GM23338 (cell line): ENCODE measurements at regions not wholly inside any gene's neighbourhood (a gene's known extent, or its start where the extent isn't known, plus 50 kb on each side); places are given as distances from the start of the nearest gene placed in this dataset.

ENCODE experiments used
- ATAC-seq: fragments of 200-7000 bp; cut with Tn5 transposase; 3 replicates; pipeline ENCODE4 v1.9.1; 2020
- DNase-seq: peaks from one replicate; pipeline ENCODE4 v3.0.0-alpha.2; 2015; ENCODE audit warnings: low spot score
- H2AFZ ChIP-seq: fragments of 200-600 bp; sonication (generic); 2 replicates; pipeline ENCODE4 v1.8.0; 2016; ENCODE audit warnings: antibody characterized with exemption, mild to moderate bottlenecking, moderate library complexity
- H3F3A ChIP-seq: fragments of 200-600 bp; sonication (generic); replicated peaks from 2 replicates; pipeline ENCODE4 v1.8.0; 2017; ENCODE audit warnings: antibody characterized with exemption, mixed run types, low read depth
- H3K27ac ChIP-seq: fragments of 200-600 bp; sonication (generic); 2 replicates; pipeline ENCODE4 v1.6.1; 2016; ENCODE audit warnings: low read depth
- H3K27me3 ChIP-seq: fragments of 200-600 bp; sonication (generic); 2 replicates; pipeline ENCODE4 v1.8.0; 2016; ENCODE audit warnings: mild to moderate bottlenecking, mixed run types, moderate library complexity; ENCODE audit not compliant: insufficient read depth
- H3K36me3 ChIP-seq: fragments of 200-600 bp; sonication (generic); 2 replicates; pipeline ENCODE4 v1.8.0; 2016; ENCODE audit warnings: mild to moderate bottlenecking; ENCODE audit not compliant: insufficient read depth
- H3K4me1 ChIP-seq: fragments of 200-600 bp; sonication (generic); 2 replicates; pipeline ENCODE4 v1.8.0; 2016; ENCODE audit warnings: mild to moderate bottlenecking, moderate library complexity; ENCODE audit not compliant: insufficient read depth
- H3K4me2 ChIP-seq: fragments of 200-600 bp; sonication (generic); 2 replicates; pipeline ENCODE4 v1.7.1; 2017; ENCODE audit warnings: mixed run types
- H3K4me3 ChIP-seq: fragments of 200-600 bp; sonication (generic); 2 replicates; pipeline ENCODE4 v1.6.1; 2016; ENCODE audit warnings: mixed run types
- H3K79me2 ChIP-seq: fragments of 200-600 bp; sonication (generic); replicated peaks from 2 replicates; pipeline ENCODE4 v1.8.0; 2017; ENCODE audit warnings: mild to moderate bottlenecking; ENCODE audit not compliant: insufficient read depth
- H3K9me2 ChIP-seq: fragments of 200-600 bp; sonication (generic); 2 replicates; pipeline ENCODE4 v1.8.0; 2017; ENCODE audit not compliant: insufficient read depth
- H4K20me1 ChIP-seq: fragments of 200-600 bp; sonication (generic); replicated peaks from 2 replicates; pipeline ENCODE4 v1.8.0; 2017; ENCODE audit warnings: mild to moderate bottlenecking; ENCODE audit not compliant: insufficient read depth
- H3K27ac Mint-ChIP-seq: 2 replicates; pipeline ENCODE4 v1.8.0; 2020; ENCODE audit warnings: inconsistent platforms, mild to moderate bottlenecking, moderate library complexity, mixed read lengths
- H3K27me3 Mint-ChIP-seq: 3 replicates; pipeline ENCODE4 v1.8.0; 2022; ENCODE audit warnings: low read depth, mild to moderate bottlenecking, moderate library complexity, mixed read lengths, inconsistent platforms; ENCODE audit not compliant: insufficient read depth, poor library complexity
- H3K36me3 Mint-ChIP-seq: 3 replicates; pipeline ENCODE4 v1.8.0; 2021; ENCODE audit warnings: low read depth, mild to moderate bottlenecking, inconsistent platforms, moderate library complexity, mixed read lengths
- H3K4me1 Mint-ChIP-seq: 3 replicates; pipeline ENCODE4 v1.8.0; 2020; ENCODE audit warnings: mild to moderate bottlenecking, inconsistent platforms, mixed read lengths
- H3K4me3 Mint-ChIP-seq: 3 replicates; pipeline ENCODE4 v1.8.0; 2021; ENCODE audit warnings: moderate library complexity, mild to moderate bottlenecking, inconsistent platforms, mixed read lengths
- H3K9me3 Mint-ChIP-seq: 3 replicates; pipeline ENCODE4 v1.8.0; 2020; ENCODE audit warnings: moderate library complexity, mild to moderate bottlenecking, inconsistent platforms, mixed read lengths
- CREB1 ChIP-seq: fragments of 250-450 bp; sonication (Bioruptor Pico); IDR thresholded peaks from 2 replicates; pipeline ENCODE4 v1.5.0; 2020; ENCODE audit warnings: low read depth, mild to moderate bottlenecking, moderate library complexity
- EZH2 ChIP-seq: fragments of 200-600 bp; sonication (generic); IDR thresholded peaks from one replicate; pipeline ENCODE4 v1.8.0; 2017; ENCODE audit warnings: antibody characterized with exemption, mild to moderate bottlenecking, low read depth; ENCODE audit not compliant: unreplicated experiment
- EZH2phosphoT487 ChIP-seq: fragments of 200-600 bp; sonication (generic); IDR thresholded peaks from one replicate; pipeline ENCODE4 v1.8.1; 2018; ENCODE audit warnings: antibody characterized with exemption; ENCODE audit not compliant: unreplicated experiment
- JUNB ChIP-seq: IDR thresholded peaks from one replicate; pipeline ENCODE4 v1.6.1; 2016; ENCODE audit warnings: antibody characterized with exemption; ENCODE audit not compliant: unreplicated experiment
- NANOG ChIP-seq: IDR thresholded peaks from 2 replicates; pipeline ENCODE4 v1.6.1; 2016; ENCODE audit warnings: antibody characterized with exemption, borderline replicate concordance
- POLR2AphosphoS5 ChIP-seq: IDR thresholded peaks from 2 replicates; pipeline ENCODE4 v1.6.1; 2016; ENCODE audit warnings: antibody characterized with exemption, low read depth
- STAT1 ChIP-seq: IDR thresholded peaks from one replicate; pipeline ENCODE4 v1.6.1; 2016; ENCODE audit warnings: antibody characterized with exemption; ENCODE audit not compliant: unreplicated experiment
- ZNF114 ChIP-seq: fragments of 250-450 bp; sonication (Bioruptor Pico); IDR thresholded peaks from 2 replicates; pipeline ENCODE4 v1.5.0; 2020; ENCODE audit warnings: mild to moderate bottlenecking, moderate library complexity
- ZNF331 ChIP-seq: fragments of 250-450 bp; sonication (Bioruptor Pico); IDR thresholded peaks from 2 replicates; pipeline ENCODE4 v1.5.0; 2020; ENCODE audit warnings: low read depth, mild to moderate bottlenecking, moderate library complexity
- TF ChIP-seq, protein P1 (sequence below): fragments of 250-450 bp; sonication (Bioruptor Pico); IDR thresholded peaks from 2 replicates; pipeline ENCODE4 v1.5.0; 2020; ENCODE audit warnings: mild to moderate bottlenecking, moderate library complexity
- TF ChIP-seq, protein P2 (sequence below): IDR thresholded peaks from one replicate; pipeline ENCODE4 v1.6.1; 2018; ENCODE audit warnings: antibody characterized with exemption; ENCODE audit not compliant: unreplicated experiment
- TF ChIP-seq, protein P3 (sequence below): IDR thresholded peaks from 2 replicates; pipeline ENCODE4 v1.6.1; 2016; ENCODE audit warnings: antibody characterized with exemption
- TF ChIP-seq, protein P4 (sequence below), 2 experiments: fragments of 200-600 bp in 1 of 2; sonication (generic) in 1 of 2; conservative IDR thresholded peaks; 2 replicates each; pipeline versions ENCODE4 v1.5.1 to v1.6.1; 2016 to 2017; ENCODE audit warnings: antibody characterized with exemption in 2 of 2, low read depth in 2 of 2, mild to moderate bottlenecking in 2 of 2, moderate library complexity in 1 of 2

DNA sequence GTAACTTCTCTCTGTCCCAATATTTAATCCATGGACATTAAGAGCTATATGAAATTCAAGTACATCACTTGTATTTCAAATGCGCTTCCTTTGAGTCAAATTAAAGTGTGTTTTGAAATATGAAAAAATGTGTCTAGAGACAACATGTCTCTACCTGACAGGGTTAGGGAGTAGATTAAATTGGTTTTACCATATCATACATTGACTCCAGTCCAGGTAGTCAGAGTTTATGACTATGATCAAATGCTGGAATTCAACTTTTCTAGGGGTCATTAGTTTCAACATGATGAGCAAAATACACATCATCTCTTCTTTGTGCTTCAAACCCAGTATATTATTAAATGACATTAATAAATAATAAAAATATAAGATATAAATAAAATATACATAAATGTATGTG is 259.2 kb downstream of the CDH10 start:
- Mint-ChIP-seq H3K4me1 (peaks cover 8% of the 10 kb centered on the region; the same call in 2 of the 3 replicates), H3K27ac (no peak overlapping the region), H3K9me3 (peaks cover 15% of the 10 kb centered on the region), H3K4me3 (no peak overlapping the region), H3K27me3 (peaks cover 5% of the 10 kb centered on the region), H3K36me3 (peaks cover 9% of the 10 kb centered on the region)
- TF ChIP-seq EZH2, result no peak
- TF ChIP-seq EZH2phosphoT487, result no peak
- TF ChIP-seq CREB1 (CRISPR knock-in tag), result no peak
- no peak for TF ChIP-seq ZNF331
- TF ChIP-seq STAT1, result no peak
- TF ChIP-seq, protein P1, sequence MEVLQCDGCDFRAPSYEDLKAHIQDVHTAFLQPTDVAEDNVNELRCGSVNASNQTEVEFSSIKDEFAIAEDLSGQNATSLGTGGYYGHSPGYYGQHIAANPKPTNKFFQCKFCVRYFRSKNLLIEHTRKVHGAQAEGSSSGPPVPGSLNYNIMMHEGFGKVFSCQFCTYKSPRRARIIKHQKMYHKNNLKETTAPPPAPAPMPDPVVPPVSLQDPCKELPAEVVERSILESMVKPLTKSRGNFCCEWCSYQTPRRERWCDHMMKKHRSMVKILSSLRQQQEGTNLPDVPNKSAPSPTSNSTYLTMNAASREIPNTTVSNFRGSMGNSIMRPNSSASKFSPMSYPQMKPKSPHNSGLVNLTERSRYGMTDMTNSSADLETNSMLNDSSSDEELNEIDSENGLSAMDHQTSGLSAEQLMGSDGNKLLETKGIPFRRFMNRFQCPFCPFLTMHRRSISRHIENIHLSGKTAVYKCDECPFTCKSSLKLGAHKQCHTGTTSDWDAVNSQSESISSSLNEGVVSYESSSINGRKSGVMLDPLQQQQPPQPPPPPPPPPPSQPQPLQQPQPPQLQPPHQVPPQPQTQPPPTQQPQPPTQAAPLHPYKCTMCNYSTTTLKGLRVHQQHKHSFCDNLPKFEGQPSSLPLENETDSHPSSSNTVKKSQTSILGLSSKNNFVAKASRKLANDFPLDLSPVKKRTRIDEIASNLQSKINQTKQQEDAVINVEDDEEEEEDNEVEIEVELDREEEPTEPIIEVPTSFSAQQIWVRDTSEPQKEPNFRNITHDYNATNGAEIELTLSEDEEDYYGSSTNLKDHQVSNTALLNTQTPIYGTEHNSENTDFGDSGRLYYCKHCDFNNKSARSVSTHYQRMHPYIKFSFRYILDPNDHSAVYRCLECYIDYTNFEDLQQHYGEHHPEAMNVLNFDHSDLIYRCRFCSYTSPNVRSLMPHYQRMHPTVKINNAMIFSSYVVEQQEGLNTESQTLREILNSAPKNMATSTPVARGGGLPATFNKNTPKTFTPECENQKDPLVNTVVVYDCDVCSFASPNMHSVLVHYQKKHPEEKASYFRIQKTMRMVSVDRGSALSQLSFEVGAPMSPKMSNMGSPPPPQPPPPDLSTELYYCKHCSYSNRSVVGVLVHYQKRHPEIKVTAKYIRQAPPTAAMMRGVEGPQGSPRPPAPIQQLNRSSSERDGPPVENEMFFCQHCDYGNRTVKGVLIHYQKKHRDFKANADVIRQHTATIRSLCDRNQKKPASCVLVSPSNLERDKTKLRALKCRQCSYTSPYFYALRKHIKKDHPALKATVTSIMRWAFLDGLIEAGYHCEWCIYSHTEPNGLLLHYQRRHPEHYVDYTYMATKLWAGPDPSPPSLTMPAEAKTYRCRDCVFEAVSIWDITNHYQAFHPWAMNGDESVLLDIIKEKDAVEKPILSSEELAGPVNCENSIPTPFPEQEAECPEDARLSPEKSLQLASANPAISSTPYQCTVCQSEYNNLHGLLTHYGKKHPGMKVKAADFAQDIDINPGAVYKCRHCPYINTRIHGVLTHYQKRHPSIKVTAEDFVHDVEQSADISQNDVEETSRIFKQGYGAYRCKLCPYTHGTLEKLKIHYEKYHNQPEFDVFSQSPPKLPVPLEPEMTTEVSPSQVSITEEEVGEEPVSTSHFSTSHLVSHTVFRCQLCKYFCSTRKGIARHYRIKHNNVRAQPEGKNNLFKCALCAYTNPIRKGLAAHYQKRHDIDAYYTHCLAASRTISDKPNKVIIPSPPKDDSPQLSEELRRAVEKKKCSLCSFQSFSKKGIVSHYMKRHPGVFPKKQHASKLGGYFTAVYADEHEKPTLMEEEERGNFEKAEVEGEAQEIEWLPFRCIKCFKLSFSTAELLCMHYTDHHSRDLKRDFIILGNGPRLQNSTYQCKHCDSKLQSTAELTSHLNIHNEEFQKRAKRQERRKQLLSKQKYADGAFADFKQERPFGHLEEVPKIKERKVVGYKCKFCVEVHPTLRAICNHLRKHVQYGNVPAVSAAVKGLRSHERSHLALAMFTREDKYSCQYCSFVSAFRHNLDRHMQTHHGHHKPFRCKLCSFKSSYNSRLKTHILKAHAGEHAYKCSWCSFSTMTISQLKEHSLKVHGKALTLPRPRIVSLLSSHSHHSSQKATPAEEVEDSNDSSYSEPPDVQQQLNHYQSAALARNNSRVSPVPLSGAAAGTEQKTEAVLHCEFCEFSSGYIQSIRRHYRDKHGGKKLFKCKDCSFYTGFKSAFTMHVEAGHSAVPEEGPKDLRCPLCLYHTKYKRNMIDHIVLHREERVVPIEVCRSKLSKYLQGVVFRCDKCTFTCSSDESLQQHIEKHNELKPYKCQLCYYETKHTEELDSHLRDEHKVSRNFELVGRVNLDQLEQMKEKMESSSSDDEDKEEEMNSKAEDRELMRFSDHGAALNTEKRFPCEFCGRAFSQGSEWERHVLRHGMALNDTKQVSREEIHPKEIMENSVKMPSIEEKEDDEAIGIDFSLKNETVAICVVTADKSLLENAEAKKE (CRISPR knock-in tag), result no peak
- no peak for TF ChIP-seq NANOG
- TF ChIP-seq, protein P2, sequence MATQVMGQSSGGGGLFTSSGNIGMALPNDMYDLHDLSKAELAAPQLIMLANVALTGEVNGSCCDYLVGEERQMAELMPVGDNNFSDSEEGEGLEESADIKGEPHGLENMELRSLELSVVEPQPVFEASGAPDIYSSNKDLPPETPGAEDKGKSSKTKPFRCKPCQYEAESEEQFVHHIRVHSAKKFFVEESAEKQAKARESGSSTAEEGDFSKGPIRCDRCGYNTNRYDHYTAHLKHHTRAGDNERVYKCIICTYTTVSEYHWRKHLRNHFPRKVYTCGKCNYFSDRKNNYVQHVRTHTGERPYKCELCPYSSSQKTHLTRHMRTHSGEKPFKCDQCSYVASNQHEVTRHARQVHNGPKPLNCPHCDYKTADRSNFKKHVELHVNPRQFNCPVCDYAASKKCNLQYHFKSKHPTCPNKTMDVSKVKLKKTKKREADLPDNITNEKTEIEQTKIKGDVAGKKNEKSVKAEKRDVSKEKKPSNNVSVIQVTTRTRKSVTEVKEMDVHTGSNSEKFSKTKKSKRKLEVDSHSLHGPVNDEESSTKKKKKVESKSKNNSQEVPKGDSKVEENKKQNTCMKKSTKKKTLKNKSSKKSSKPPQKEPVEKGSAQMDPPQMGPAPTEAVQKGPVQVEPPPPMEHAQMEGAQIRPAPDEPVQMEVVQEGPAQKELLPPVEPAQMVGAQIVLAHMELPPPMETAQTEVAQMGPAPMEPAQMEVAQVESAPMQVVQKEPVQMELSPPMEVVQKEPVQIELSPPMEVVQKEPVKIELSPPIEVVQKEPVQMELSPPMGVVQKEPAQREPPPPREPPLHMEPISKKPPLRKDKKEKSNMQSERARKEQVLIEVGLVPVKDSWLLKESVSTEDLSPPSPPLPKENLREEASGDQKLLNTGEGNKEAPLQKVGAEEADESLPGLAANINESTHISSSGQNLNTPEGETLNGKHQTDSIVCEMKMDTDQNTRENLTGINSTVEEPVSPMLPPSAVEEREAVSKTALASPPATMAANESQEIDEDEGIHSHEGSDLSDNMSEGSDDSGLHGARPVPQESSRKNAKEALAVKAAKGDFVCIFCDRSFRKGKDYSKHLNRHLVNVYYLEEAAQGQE, result no peak
- TF ChIP-seq, protein P3, sequence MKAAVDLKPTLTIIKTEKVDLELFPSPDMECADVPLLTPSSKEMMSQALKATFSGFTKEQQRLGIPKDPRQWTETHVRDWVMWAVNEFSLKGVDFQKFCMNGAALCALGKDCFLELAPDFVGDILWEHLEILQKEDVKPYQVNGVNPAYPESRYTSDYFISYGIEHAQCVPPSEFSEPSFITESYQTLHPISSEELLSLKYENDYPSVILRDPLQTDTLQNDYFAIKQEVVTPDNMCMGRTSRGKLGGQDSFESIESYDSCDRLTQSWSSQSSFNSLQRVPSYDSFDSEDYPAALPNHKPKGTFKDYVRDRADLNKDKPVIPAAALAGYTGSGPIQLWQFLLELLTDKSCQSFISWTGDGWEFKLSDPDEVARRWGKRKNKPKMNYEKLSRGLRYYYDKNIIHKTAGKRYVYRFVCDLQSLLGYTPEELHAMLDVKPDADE, result no peak
- TF ChIP-seq, protein P4, sequence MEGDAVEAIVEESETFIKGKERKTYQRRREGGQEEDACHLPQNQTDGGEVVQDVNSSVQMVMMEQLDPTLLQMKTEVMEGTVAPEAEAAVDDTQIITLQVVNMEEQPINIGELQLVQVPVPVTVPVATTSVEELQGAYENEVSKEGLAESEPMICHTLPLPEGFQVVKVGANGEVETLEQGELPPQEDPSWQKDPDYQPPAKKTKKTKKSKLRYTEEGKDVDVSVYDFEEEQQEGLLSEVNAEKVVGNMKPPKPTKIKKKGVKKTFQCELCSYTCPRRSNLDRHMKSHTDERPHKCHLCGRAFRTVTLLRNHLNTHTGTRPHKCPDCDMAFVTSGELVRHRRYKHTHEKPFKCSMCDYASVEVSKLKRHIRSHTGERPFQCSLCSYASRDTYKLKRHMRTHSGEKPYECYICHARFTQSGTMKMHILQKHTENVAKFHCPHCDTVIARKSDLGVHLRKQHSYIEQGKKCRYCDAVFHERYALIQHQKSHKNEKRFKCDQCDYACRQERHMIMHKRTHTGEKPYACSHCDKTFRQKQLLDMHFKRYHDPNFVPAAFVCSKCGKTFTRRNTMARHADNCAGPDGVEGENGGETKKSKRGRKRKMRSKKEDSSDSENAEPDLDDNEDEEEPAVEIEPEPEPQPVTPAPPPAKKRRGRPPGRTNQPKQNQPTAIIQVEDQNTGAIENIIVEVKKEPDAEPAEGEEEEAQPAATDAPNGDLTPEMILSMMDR (conservative IDR thresholded peaks at IDR 0.05; ENCODE audit: low read depth in 2 of 2), result no peak
- no peak for TF ChIP-seq POLR2AphosphoS5
- TF ChIP-seq JUNB, result no peak
- no peak for TF ChIP-seq ZNF114 (CRISPR knock-in tag)
- 0 out of 2 replicates have a peak, but pooled peaks cover 5% of the 10 kb centered on the region for H3K4me1 ChIP-seq
- H3K79me2 ChIP-seq, result no peaks in the 10 kb centered on the region
- no peak overlapping the region for H3K4me3 ChIP-seq
- H3K4me2 ChIP-seq, result no peak overlapping the region
- no peak overlapping the region for H3K27ac ChIP-seq
- no peaks in the 10 kb centered on the region for H3K36me3 ChIP-seq
- no peaks in the 10 kb centered on the region for H4K20me1 ChIP-seq
- no peaks in the 10 kb centered on the region for H3K27me3 ChIP-seq
- H3K9me2 ChIP-seq, result no peaks in the 10 kb centered on the region
- no peaks in the 10 kb centered on the region for H3F3A ChIP-seq
- H2AFZ ChIP-seq, result no peak overlapping the region
- DNase-seq (no peak), ATAC-seq (no peak)
